NCI-H187 treated with DMSO at 0.1 percent for 48 hours (cell line): ENCODE measurements at regions not wholly inside any gene's neighbourhood (a gene's known extent, or its start where the extent isn't known, plus 50 kb on each side); places are given as distances from the start of the nearest gene placed in this dataset.

ENCODE experiments used
- DNase-seq: peaks from one replicate; lab custom pipeline; 2025; lab: John Stamatoyannopoulos, UW

DNA sequence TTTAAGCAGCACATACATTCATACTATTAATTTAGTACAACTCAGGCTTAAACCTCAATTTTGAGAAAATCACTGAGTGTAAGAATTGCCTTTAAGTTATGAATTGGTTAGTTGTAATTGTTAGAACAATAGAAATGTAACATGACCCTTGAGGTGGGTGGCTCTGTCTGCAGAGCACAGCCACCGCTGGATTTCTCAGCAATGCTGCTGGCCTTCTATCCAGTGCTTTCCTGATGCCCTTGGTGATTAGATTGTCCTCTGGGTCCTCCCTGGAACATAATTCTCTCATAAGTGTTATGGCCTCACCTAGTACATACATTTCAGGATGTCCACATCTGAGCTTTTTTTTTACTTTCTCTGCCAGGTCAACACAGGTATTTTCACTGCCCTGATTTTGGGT is 213.2 kb downstream of the SLC7A11 start:
- DNase-seq = no peak

DNA sequence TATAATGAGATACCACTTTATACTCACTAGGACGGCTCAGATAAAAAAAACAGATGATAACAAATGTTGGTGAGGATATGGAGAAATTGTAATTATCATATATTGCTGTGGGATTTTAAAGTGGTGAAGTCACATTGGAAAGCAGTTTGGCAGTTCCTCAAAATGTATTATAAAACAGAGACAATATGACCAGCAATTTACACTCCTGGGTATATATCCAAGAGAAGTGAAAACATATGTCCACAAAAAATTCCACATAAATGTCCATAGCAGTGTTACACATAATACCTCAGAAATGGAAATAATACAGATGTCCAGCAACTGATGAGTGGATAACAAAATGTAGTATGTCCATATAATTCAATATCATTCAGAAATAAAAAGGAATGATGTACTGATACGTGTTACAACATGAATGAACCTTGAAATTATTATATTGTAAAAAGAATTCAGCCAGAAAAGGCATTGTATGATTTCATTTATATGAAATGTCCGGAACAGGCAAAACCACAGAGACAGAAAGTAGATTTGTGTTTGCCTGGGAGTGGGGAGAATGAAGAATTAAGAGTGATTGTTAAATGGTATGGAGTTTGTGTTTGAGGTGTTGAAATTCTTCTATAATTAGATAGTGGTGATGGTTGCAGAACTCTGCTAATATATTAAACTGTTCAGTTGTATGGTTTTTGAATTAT is 220.9 kb downstream of the SLC7A11 start:
- DNase-seq = no peak

DNA sequence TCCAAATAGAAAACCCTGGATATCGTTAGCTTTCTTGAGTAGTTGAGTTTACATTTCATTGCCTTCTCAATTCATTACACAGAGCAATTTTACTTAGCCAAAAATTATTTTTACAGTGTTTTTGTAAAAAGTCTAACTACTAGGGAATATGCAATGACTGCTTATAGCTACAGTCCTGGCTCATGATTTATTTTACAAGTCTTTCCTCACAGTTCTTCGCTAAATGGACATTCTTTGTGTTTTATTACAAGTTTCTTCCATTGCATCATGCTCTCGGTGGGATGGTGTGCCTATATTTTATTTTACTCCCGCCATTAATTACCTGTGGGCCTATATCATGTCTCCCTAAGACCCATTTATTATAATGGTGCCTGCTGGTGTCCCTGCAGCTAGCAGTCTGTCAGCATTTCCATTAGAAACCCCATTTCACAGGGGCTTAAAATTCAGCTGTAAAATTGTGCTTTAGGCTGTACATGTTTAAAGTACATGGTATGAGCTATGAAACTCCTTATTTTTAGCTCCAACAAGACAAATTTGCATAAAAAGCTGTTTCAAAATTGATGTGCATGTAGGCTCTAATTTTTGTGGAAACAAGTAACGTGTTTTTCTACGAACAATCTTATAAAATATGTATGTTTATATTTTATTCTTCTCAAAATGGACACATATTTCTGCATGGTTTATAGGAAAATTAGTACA is 227.4 kb downstream of the SLC7A11 start:
- no peak for DNase-seq

DNA sequence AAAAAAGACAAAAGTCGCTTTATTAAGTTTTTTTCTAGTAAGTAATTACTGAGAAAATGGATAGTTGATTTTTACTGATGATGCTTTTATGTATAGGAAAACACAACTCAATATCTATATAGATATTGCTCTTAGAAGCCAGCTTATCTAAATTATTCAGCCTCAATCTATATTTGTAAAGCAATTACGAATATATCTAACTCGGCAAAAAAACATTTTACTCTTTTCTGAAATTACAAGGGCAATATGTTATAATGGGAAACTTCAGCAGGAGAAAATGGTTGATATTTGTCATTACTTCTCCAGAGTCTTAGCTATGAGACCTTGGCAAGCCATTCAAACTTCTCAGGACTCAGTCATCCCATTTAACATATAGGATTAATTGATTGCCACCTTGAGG is 228.5 kb downstream of the SLC7A11 start:
- DNase-seq = no peak

DNA sequence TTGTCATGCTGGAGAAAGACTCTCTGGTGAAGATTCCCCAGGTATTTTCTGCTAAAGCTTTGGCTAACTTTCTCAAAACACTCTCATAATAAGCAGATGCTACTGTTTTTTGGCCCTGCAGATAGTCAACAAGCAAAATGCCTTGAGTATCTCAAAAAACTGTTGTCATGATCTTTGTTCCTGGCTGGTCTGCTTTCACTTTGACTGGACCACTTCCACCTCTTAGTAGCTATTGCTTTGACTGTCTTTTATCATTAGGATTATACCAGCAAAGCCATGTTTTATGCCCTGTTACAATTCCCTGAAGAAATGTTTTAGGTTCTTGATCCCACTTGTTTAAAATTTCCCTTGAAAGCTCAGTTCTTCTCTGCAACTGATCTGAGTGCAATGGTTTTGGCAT is 231.5 kb downstream of the SLC7A11 start:
- no peak for DNase-seq

DNA sequence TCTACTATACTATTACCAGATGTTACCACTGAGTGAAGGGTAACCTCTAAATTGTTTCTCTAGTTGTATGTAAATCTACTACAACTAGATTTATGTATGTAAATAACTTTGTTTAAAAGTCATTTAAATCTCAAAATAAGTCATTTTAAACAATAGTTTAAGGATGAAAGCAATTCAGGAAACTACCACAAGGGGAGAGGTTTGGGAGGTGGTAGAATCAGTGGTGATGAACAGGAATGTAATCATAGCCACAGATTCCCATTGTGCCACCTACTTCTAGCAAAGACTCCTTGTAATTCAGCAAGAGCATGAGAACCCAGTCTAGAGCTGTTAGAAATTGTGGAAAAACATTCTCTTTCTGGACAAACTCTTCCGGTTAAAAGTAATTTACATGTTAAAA is 234.6 kb downstream of the SLC7A11 start:
- no peak for DNase-seq

DNA sequence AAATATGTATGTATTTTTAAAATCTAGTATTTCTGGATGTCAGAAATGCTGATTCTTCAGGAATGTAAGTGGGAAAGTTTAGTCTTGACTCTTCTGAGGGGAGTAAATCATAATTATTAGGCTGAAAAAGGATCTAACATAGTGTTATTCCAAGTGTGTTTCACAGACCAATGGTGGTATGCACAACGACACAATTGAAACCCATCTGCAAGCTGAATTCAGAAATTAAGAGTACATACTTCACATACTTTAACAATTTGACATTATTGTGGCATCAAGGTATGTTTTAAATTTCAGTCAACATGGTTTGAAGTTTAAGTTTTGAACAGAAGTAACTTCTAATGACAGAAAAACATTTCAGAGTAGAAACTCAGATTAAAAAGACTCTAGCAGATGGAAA is 236.7 kb downstream of the SLC7A11 start:
- DNase-seq = no peak

DNA sequence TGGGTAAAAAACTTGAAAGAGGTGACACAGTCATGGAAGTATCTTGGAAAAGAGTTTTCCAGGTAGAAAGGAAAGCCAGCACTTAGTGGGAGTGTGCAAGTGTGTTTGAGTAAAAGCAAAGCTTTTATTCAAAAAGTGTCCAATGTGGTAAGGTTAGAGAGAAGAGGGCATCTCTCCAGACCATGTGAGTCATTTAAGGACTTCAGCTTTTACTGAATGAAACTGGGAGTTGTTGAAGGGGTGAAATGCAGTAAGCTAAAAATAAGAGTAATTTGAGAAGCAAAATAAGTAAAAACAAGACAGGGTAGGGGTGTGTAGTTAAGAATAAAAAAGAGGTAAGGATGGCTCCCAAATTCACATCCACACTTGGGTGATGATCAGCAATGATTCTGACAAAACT is 238.9 kb downstream of the SLC7A11 start:
- no peak for DNase-seq

DNA sequence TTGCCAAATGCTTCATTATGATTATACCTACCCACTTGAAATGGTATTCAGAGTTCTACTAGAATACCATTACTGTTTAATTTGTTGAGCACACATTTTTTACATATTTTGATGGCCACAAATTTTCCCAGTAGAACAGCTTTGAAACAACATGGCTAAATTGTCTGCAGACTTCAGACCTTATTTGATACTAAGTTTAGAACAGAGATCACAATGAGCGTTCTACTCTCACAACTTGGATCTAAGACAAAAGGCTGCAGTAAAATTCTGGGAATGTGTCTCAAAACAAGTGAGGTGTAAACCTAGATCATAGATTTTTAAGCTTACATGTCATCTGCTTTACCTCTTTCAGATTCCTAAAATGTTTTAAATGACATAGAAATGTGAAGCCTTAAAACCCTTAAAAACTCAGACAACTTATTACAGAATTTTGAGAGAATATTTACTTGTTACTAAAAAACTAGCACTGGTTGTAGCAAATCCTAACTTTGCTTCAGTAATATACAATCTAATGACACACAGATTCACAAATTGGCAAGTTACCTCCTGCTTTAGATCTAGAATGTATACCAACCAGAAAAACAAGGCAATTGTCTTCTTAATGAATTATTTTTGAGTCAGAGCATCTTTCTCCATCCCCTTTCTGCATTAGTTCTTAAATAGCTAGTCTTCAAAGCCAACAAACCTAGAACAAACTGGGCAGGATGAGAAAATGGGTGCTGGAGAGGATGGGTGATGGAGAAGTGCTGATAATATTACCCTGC is 243.3 kb downstream of the SLC7A11 start:
- DNase-seq = no peak

DNA sequence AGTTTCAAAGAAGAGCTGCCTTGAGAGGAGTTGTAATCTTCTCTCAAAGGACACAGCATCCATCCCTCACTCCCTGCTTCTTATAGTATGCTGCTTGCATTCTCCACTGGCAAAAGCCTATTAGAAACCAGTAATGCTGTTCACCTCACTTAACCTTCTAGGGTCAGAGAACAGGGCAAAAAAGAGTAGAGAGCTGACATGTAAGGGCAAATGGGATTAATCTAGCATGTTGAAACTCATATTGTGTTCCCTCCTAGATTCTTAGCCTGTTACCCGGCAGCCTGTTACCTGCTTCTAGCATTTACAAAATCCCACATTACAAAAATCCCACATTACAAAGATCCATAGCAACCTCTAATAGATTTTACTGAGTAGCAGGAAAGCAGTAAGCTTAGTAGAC is 244.7 kb downstream of the SLC7A11 start:
- DNase-seq = no peak

DNA sequence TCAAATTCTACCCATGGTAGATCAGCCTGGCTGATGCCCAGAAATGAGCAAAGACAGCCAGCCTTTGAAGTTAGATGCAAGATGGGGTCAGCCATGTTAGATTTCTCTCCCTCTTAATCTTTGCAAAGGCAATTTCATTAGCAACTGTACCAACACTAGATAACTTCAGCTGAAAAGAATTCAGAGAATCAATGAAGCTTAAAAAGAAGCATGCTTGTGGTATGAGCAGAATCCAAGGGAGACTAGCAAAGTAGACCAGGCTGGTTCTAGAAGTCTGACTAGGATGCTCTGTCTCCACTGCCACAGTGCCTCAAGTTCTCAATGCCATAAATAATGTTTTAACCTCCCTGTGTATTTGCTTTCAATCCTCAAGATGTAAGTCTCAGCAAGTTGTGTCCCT is 247.3 kb downstream of the SLC7A11 start:
- no peak for DNase-seq

DNA sequence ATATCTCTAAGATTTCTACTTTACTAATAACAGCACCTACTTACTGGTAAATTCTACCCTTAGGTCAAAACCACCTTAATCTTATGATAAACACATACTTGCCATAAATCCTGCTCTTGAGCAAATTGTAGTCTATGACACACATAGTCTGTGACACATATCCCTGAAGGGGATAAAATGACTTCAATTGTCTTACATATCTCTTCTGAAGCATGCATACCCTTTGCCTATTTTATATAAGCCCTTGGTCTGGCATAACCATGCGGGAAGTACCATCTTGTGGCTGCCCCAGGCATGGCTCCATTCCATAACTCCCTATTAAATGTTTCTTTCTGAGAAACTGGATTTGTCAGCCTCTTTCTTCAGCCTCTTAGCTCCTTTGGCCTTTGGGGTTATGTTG is 248.9 kb downstream of the SLC7A11 start:
- no peak for DNase-seq

DNA sequence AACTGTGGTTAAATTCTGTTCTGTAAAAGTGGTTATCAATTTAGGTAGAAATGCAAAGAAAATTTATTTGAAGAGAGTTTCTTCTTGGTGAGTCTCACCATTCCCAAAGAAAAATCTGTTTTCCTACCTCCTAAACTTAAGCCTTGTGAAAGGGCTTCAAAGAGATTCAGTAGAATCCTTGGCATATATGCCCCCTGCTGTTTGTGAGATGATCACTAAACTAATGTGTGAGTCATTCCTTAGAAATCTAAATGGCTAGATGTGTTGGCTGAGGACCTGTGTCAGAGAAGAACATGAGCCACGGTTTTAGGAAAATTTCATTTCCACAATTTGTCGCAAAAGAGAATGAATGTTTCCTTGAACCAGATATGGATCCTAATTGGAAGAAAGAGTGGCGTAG is 260.9 kb downstream of the SLC7A11 start:
- no peak for DNase-seq

DNA sequence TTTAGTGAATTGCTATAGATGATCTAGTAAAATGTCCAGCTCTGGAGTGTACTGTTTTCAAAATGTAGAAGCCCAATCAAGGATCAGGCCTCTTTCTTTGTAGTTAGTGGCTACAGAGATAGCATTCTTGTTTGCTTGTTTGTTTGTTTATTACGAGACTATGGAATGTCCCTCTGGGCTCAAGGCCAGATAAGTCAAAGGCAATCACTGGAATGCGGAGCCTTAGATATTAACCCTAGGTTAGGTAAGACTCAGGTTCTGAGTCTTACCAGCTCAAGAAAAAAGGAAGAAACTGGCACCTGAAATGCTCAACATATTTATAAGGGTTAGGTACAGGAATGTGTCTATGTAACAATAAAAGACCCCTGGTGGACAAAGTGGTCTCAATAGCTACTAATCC is 261.5 kb downstream of the SLC7A11 start:
- no peak for DNase-seq

DNA sequence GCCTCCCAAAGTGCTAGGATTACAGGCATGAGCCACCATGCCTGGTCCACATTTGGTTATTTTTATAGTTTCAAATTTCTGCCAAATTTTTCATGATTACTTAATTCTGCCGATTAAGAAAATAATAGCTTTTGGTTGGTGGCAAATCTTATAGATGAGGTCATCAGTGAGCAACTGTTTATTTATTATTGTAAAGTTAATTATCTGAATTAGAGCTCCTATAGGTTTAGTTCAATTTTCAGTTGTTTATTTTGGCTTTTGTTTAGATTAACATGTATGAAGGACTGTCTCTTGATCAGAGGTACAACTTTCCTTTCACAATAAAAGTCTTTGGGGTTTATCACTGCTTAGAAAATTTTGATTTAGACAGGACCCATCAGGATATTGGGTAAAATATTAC is 262.2 kb downstream of the SLC7A11 start:
- no peak for DNase-seq

DNA sequence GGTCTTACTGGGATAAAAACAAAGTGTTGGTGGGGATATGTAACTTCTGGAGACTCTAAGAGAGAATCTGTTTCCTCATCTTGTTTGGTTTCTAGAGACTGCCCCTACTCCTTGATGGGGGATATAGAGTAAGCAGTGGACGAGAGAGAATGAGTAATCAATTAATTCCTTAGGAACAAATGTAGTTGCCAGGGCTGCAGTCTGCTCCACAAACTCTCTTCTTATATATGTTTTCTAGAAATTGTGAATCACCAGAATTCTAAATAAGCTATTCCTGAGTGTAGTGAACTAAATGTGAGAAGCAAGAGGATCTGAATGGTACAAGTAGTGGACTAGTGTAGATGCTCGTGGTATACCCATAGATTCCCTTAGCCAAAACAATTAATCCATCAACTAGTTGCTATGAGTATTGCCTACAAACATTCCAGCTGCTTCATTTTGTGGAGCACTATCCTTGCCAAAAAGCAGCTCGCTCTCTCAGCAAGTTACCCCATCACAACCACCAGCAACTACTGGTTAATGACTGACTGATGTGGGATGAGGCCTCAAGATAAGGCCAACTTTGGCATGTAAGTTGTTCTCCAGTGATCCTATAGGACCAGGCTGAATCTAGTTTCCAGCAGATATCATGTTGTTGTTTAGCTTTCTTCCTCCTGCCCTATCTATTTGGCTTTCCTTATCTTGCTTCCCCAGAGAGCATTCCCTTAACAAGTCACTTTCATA is 273.0 kb downstream of the SLC7A11 start:
- DNase-seq = no peak

DNA sequence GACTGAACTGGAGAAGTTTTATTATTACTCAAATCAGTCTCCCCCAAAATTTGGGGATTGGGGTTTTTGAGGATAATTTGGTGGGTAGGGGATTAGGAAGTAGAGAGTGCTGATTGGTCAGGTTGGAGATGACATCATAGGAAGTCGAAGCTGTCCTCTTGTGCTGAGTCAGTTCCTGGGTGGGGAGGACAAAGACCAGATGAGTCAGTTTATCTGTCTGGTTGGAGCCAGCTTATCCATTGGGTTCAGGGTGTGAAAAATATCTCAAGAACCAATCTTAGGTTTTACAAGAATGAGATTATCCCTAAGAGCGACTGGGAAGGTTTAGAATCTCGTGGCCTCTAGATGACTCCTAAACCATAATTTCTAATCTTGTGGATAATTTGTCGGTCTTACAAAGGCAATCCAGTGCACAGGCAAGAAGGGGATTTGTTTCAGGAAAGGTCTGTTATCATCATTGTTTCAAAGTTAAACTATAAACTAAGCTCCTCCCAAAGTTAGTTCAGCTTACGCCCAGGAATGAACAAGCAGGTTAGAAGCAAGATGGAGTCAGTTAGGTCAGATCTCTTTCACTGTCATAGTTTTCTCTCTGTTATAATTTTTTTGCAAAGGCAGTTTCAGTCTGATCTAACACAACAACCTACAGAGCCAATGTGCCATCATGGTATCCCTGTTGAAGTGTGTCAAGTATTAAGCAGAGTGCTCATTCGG is 274.5 kb downstream of the SLC7A11 start:
- no peak for DNase-seq

DNA sequence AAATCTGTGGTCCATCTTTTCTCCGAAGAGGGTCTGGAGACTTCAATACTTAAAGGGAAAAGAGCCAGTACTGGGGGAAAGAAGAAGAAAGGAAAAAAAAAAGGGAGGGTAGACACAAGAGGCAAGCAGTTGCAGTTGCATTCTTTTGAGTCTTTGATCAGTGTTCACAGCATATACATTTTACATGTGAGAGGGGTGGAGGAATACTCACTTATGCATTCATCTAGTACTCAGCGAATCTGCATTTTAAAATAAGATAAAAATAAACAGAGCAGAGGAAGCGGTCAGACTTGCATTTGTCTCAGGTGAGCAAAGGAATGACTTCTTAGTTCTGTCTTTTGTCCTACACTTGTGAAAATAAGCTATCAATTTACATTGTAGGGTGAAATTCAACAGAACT is 275.6 kb downstream of the SLC7A11 start:
- no peak for DNase-seq

DNA sequence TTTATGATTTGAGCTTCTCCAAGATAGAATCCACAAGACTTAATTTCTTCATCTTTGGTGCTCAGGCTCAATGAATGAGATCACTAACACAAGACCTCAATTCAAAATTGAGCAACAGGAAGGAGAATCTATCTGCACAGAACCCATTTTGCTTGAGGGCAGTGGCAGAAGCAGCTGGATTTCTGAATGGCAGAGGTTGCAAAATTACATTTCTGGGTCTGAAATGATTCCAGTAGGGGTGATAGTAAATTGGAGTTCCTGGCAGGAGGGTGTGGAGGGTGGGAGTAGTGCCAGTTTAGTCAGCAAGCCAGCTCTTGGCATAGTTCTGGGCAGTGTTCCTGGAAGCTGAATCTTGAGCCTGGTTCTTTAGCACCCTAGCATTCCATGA is 281.1 kb downstream of the SLC7A11 start:
- DNase-seq = no peak

DNA sequence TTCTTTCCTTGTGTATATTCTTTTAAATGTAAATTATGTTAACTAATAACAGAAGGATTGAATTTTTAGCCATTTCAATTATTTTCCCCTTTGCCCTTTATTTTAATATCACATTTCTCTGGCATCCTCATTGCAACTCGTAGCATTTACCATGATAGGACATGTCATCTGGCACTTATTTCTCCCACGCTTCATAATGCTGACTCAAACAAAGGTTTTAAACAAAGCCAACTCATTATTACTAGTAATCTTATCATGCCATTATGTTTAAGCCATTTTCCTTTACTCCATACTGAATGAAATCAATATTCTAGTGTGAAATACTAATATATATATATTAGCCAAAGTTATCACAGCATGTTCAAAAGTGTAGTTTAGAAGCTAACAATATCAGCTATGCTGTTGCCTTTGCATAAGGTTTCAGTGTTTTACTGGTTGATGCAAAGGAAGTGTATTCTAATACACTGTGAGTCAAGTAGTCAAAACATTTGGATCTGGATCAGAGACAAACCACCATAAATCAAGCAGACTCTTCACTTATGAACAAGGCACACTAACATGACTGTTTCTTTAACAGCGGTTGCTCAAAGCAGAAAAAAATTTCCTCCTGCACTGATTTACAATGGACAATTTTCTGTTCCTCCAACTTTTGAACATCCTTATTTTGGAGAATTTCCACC is 281.6 kb downstream of the SLC7A11 start:
- DNase-seq = no peak

DNA sequence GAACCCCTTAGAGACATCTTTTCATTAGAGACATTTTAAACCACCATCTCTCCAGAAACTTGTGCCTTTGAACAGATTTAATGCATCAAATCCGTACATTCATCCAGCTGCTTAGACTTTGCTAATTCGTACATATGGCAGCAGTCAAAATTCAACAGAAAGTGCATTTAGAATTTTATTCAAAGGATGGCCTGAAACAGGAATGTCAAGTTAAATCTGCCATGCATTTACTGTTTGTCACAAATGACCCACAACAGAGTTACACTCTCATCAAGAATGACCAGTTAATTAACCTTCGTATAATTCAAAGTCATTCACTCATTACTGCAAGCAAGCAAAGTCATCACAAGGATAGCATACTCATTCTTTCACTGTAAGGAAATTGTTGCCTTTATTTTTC is 284.3 kb downstream of the SLC7A11 start:
- DNase-seq = no peak
